ENCODE measurements at regions not wholly inside any gene's neighbourhood (a gene's known extent, or its start where the extent isn't known, plus 50 kb on each side); places are given as distances from the start of the nearest gene placed in this dataset.

- Histone ChIP-seq H3K4me3 (no peak overlapping the region), H3K36me3 (no peaks in the 10 kb centered on the region), H3K4me1 (no peaks in the 10 kb centered on the region), H3K9me3 (no peaks in the 10 kb centered on the region), H3K27ac (no peak overlapping the region), H3K27me3 (no peaks in the 10 kb centered on the region)
- intact Hi-C loops (cut with DNase I; ENCODE audit: low total_unique reads) = no loop called here
- TF ChIP-seq POLR2A (IDR thresholded peaks at IDR 0.05) (no peak), CTCF (IDR thresholded peaks at IDR 0.05) (no peak)
- DNase-seq = no peak
Measured at GRCh38 chr2:147364597-147364996, 480.2 kb upstream of the ACVR2A start.

DNA sequence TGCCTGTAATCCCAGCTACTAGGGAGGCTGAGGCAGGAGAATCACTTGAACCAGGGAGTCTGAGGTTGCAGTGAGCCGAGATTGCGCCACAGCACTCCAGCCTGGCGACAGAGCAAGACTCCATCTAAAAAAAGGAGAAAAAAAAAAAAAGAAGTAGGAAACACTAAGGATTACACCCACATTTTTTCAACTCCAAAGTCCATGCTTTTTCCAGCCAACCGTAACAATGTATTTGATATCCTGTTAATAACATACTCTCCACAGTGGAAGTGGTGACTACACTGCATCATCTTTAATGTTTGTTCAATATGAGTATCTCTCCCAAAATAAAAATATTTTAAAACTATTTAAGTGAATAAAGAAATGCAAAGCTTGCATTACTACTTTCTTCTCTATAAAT, 481.6 kb upstream of the ACVR2A start:
- Histone ChIP-seq H3K9me3 (no peaks in the 10 kb centered on the region), H3K4me1 (no peaks in the 10 kb centered on the region), H3K27me3 (no peaks in the 10 kb centered on the region), H3K27ac (no peak overlapping the region), H3K36me3 (no peaks in the 10 kb centered on the region), H3K4me3 (no peak overlapping the region)
- TF ChIP-seq POLR2A (IDR thresholded peaks at IDR 0.05) = no peak
- TF ChIP-seq CTCF (IDR thresholded peaks at IDR 0.05) = no peak
- intact Hi-C loops (cut with DNase I; ENCODE audit: low total_unique reads) = no loop called here
- DNase-seq = no peak

DNA sequence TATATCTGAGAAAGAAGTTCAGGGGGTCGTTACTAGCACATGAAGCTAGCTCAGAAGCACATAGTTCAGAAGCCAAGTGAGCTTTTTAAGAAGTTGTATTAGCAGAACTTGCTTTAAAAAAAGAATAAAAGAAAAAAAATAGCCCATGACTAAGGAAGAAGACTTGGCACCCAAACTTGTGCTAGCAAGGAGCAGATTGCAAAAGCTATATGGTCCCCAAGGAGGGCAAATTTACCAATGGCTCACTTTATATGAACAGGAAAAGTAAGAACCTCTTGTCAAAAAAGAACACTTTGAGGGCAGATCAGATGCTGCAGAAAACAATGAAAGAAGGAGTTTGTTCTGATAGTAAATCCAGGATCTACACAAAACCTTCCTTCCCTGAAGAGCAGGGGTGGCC, 486.5 kb upstream of the ACVR2A start:
- DNase-seq = no peak
- Histone ChIP-seq H3K27ac (no peak overlapping the region), H3K27me3 (no peaks in the 10 kb centered on the region), H3K36me3 (no peaks in the 10 kb centered on the region), H3K4me3 (no peak overlapping the region), H3K9me3 (no peaks in the 10 kb centered on the region), H3K4me1 (no peaks in the 10 kb centered on the region)
- intact Hi-C loops (cut with DNase I; ENCODE audit: low total_unique reads) = no loop called here
- TF ChIP-seq POLR2A (IDR thresholded peaks at IDR 0.05) (no peak), CTCF (IDR thresholded peaks at IDR 0.05) (no peak)

DNA sequence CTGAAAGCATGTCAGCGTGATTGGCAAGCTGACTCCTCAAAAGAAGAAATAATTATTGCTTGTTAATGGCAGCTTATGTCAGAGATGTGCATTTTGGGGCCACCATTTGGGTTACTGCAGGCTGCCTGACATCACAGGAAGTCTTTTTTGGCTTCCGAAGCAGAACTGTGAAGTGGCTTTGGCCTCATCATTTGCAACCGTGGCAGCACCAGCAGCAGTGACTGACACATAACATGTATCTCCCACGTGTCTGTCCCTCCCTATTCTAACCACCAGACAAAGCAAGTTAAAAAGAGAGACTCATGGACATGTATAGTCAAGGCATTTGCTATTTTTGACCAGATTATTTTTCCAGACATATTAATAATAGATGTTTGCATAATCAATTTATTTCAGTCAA, 488.7 kb upstream of the ACVR2A start:
- no peak for TF ChIP-seq CTCF (IDR thresholded peaks at IDR 0.05)
- TF ChIP-seq POLR2A (IDR thresholded peaks at IDR 0.05) = no peak
- intact Hi-C loops (cut with DNase I; ENCODE audit: low total_unique reads) = no loop called here
- Histone ChIP-seq H3K27ac (no peak overlapping the region), H3K4me3 (no peak overlapping the region), H3K36me3 (no peaks in the 10 kb centered on the region), H3K4me1 (no peaks in the 10 kb centered on the region), H3K9me3 (no peaks in the 10 kb centered on the region), H3K27me3 (no peaks in the 10 kb centered on the region)
- DNase-seq = no peak

GRCh38 chr2:147355706-147356105, 489.1 kb upstream of the ACVR2A start:
- no peaks in the 10 kb centered on the region for H3K36me3 ChIP-seq

More at GRCh38 chr2:147355706-147356105, 489.1 kb upstream of the ACVR2A start:
- H3K4me1 ChIP-seq = no peaks in the 10 kb centered on the region
- H3K27ac ChIP-seq = no peak overlapping the region
- intact Hi-C loops (cut with DNase I; ENCODE audit: low total_unique reads) = no loop called here
- H3K9me3 ChIP-seq = no peaks in the 10 kb centered on the region
- no peak for TF ChIP-seq CTCF (IDR thresholded peaks at IDR 0.05)
- no peak for TF ChIP-seq POLR2A (IDR thresholded peaks at IDR 0.05)
- no peak overlapping the region for H3K4me3 ChIP-seq
- H3K27me3 ChIP-seq = no peaks in the 10 kb centered on the region
- DNase-seq = no peak

Measured in uterus (tissue), 3 donors.